ENCODE measurements at regions not wholly inside any gene's neighbourhood (a gene's known extent, or its start where the extent isn't known, plus 50 kb on each side); places are given as distances from the start of the nearest gene placed in this dataset.

- Histone ChIP-seq H3K4me3 (replicated peaks in 1 of 3; ENCODE audit: insufficient read depth in 1 of 3, low read depth in 2 of 3, low read length in 3 of 3) (no peak overlapping the region), H3K79me2 (ENCODE audit: insufficient read depth, low read length) (no peaks in the 10 kb centered on the region), H3K9ac (ENCODE audit: insufficient read depth, low read depth, low read length) (no peak overlapping the region), H3K9me3 (ENCODE audit: low read length) (no peaks in the 10 kb centered on the region), H3K27ac (ENCODE audit: extremely low read length, insufficient read depth, low read length) (no peak overlapping the region), H3K27me3 (ENCODE audit: control insufficient read depth in 1 of 2, insufficient read depth in 2 of 2, low read length in 2 of 2) (no peaks in the 10 kb centered on the region; a peak in 1 of 5 replicates), H3K36me3 (replicated peaks in 1 of 2; ENCODE audit: control insufficient read depth in 1 of 2, insufficient read depth in 2 of 2, low read length in 2 of 2) (no peaks in the 10 kb centered on the region), H3K4me1 (ENCODE audit: insufficient read depth, low read length) (no peaks in the 10 kb centered on the region), H4K20me1 (ENCODE audit: insufficient read depth, low read length) (no peaks in the 10 kb centered on the region), H2AFZ (ENCODE audit: low read length) (no peak overlapping the region), H3K4me2 (ENCODE audit: low read depth, low read length) (no peak overlapping the region)
- FAIRE-seq: no peak
- CTCF ChIA-PET (ENCODE audit: low intra/inter-chr PET ratio, low total read pairs): no interaction called here
- intact Hi-C loops (cut with micrococcal nuclease; ENCODE audit: unreplicated experiment): no loop called here
- DNase-seq (ENCODE audit: low spot score): no peak
- 29% methylated on average over 6 of the region's 6 CpGs for WGBS (ENCODE audit: low lambda C conversion rate)
- ATAC-seq: no peak
- no TSS peak for BruUV-seq (replicated peaks)
- in situ Hi-C loops (cut with HindIII; ENCODE audit: extremely low pct_ligation_motif_present, low pct_unique_long_range_greater_than_20kb): no loop called here
- POLR2A ChIA-PET: no interaction called here
- TF ChIP-seq ZMYM4 (CRISPR knock-in tag; IDR thresholded peaks at IDR 0.05) (no peak), GABPB1 (CRISPR knock-in tag; IDR thresholded peaks at IDR 0.05) (no peak), ZNF496 (CRISPR knock-in tag; IDR thresholded peaks at IDR 0.05; ENCODE audit: insufficient replicate concordance) (no peak), SMC3 (IDR thresholded peaks at IDR 0.05; ENCODE audit: low read length) (no peak), GLMP (CRISPR knock-in tag; IDR thresholded peaks at IDR 0.05; ENCODE audit: borderline replicate concordance) (no peak), SNAPC4 (CRISPR knock-in tag; IDR thresholded peaks at IDR 0.05) (no peak), ARNT (IDR thresholded peaks at IDR 0.05) (no peak), ZSCAN25 (CRISPR knock-in tag; IDR thresholded peaks at IDR 0.05) (no peak), SP2 (CRISPR knock-in tag; IDR thresholded peaks at IDR 0.05) (no peak), ZNF678 (CRISPR knock-in tag; IDR thresholded peaks at IDR 0.05) (no peak), AFF4 (CRISPR knock-in tag; IDR thresholded peaks at IDR 0.05) (no peak), POGZ (CRISPR knock-in tag; IDR thresholded peaks at IDR 0.05) (no peak), IRX3 (CRISPR knock-in tag; IDR thresholded peaks at IDR 0.05; ENCODE audit: borderline replicate concordance, low read depth) (no peak), XBP1 (CRISPR knock-in tag; IDR thresholded peaks at IDR 0.05) (no peak), RFX1 (IDR thresholded peaks at IDR 0.05) (no peak), NFATC3 (CRISPR knock-in tag; IDR thresholded peaks at IDR 0.05) (no peak)
Measured at GRCh38 chr5:124922255-124922975, 176.0 kb upstream of the ZNF608 start.

Measured in HepG2 (cell line).